Fibroblast of lung (primary cell): ENCODE measurements at regions not wholly inside any gene's neighbourhood (a gene's known extent, or its start where the extent isn't known, plus 50 kb on each side); places are given as distances from the start of the nearest gene placed in this dataset.
A peak's percentile ranks its signal among the peaks of the same experiment; 100 is the strongest.

Experiments used
- DNase-seq, 2 donors: peaks; one replicate each; pipeline versions ENCODE4 v3.0.0 to v3.0.0-alpha.2; 2010; ENCODE audit warnings: low read depth in 2 of 2
- H2AFZ ChIP-seq: 2 replicates; pipeline ENCODE4 v1.5.1; 2012; ENCODE audit warnings: low read length, control low read depth, inconsistent platforms
- H3K27ac ChIP-seq: 2 replicates; pipeline ENCODE4 v1.5.1; 2011; ENCODE audit warnings: low read length, control low read depth; ENCODE audit not compliant: insufficient read depth
- H3K27me3 ChIP-seq: 2 replicates; pipeline ENCODE4 v1.5.1; 2011; ENCODE audit warnings: mild to moderate bottlenecking, low read length; ENCODE audit not compliant: control insufficient read depth, insufficient read depth
- H3K36me3 ChIP-seq: 2 replicates; pipeline ENCODE4 v1.5.1; 2011; ENCODE audit warnings: low read length; ENCODE audit not compliant: control insufficient read depth, insufficient read depth
- H3K4me1 ChIP-seq: 2 replicates; pipeline ENCODE4 v1.5.1; 2011; ENCODE audit warnings: low read length; ENCODE audit not compliant: control insufficient read depth, insufficient read depth; ENCODE audit errors: extremely low read depth
- H3K4me2 ChIP-seq: 2 replicates; pipeline ENCODE4 v1.5.1; 2011; ENCODE audit warnings: low read length, control low read depth; ENCODE audit not compliant: insufficient read depth; ENCODE audit errors: extremely low read depth
- H3K4me3 ChIP-seq, 4 experiments: fragments of 200-600 bp in 1 of 4; sonication (generic) in 1 of 4; replicated peaks in 1 of 4; 2 replicates each; pipeline ENCODE4 v1.5.1; 2011 to 2016; ENCODE audit warnings: low read length in 4 of 4, low read depth in 3 of 4, mild to moderate bottlenecking in 3 of 4, control low read depth in 2 of 4, inconsistent platforms in 1 of 4, mixed read lengths in 1 of 4; ENCODE audit not compliant: insufficient read depth in 1 of 4; ENCODE audit errors: control extremely low read depth in 1 of 4
- H3K79me2 ChIP-seq: 2 replicates; pipeline ENCODE4 v1.5.1; 2012; ENCODE audit warnings: mild to moderate bottlenecking, low read length, inconsistent platforms; ENCODE audit not compliant: control insufficient read depth, insufficient read depth
- H3K9ac ChIP-seq: 2 replicates; pipeline ENCODE4 v1.5.1; 2011; ENCODE audit warnings: mild to moderate bottlenecking, low read length, control low read depth; ENCODE audit not compliant: insufficient read depth
- H3K9me3 ChIP-seq: 2 replicates; pipeline ENCODE4 v1.5.1; 2012; ENCODE audit warnings: low read depth, low read length; ENCODE audit not compliant: control insufficient read depth, insufficient read depth
- H4K20me1 ChIP-seq: 2 replicates; pipeline ENCODE4 v1.5.1; 2011; ENCODE audit warnings: low read length; ENCODE audit not compliant: control insufficient read depth, insufficient read depth; ENCODE audit errors: extremely low read depth
- CTCF ChIP-seq, 2 donors: IDR thresholded peaks in 1 of 2; conservative IDR thresholded peaks in 1 of 2; 1 replicate in 1 of 2; 2 replicates in 1 of 2; pipeline ENCODE4 v1.5.1; 2011 to 2012; ENCODE audit warnings: low read length in 2 of 2, control low read depth in 1 of 2, inconsistent platforms in 1 of 2, low read depth in 1 of 2, mild to moderate bottlenecking in 1 of 2
- EZH2 ChIP-seq: IDR thresholded peaks from 2 replicates; pipeline ENCODE4 v1.5.1; 2012; ENCODE audit warnings: low read length, control low read depth, mild to moderate bottlenecking; ENCODE audit errors: missing control alignments

- Histone ChIP-seq H3K79me2 (no peaks in the 10 kb centered on the region), H3K27me3 (no peaks in the 10 kb centered on the region), H3K4me2 (no peak overlapping the region), H3K9ac (no peak overlapping the region), H3K9me3 (no peaks in the 10 kb centered on the region), H4K20me1 (no peaks in the 10 kb centered on the region), H3K4me1 (peaks cover 2% of the 10 kb centered on the region), H3K4me3 (no peak overlapping the region), H3K36me3 (no peaks in the 10 kb centered on the region), H2AFZ (no peak overlapping the region), H3K27ac (no peak overlapping the region)
- DNase-seq: no peak
- TF ChIP-seq EZH2 (no peak), CTCF (conservative IDR thresholded peaks at IDR 0.05 in 1 of 2, IDR thresholded peaks at IDR 0.05 in 1 of 2; ENCODE audit: low read depth in 1 of 2, low read length in 2 of 2) (no peak)
Measured at GRCh38 chr4:19879330-19879729, 372.4 kb upstream of the SLIT2 start.

- no peak overlapping the region for H3K4me2 ChIP-seq
- H3K4me3 ChIP-seq: no peak overlapping the region
- no peak overlapping the region for H2AFZ ChIP-seq
- no peaks in the 10 kb centered on the region for H3K9me3 ChIP-seq
- H3K27ac ChIP-seq: no peak overlapping the region
- no peaks in the 10 kb centered on the region for H4K20me1 ChIP-seq
- H3K4me1 ChIP-seq: no peaks in the 10 kb centered on the region
- TF ChIP-seq EZH2: no peak
- TF ChIP-seq CTCF (conservative IDR thresholded peaks at IDR 0.05 in 1 of 2, IDR thresholded peaks at IDR 0.05 in 1 of 2; ENCODE audit: low read depth in 1 of 2, low read length in 2 of 2): no peak
- H3K27me3 ChIP-seq: no peaks in the 10 kb centered on the region
- H3K79me2 ChIP-seq: no peaks in the 10 kb centered on the region
- no peak overlapping the region for H3K9ac ChIP-seq
- no peak for DNase-seq
- H3K36me3 ChIP-seq: no peaks in the 10 kb centered on the region
Measured at GRCh38 chr4:19857991-19858390, 393.7 kb upstream of the SLIT2 start.

- H3K4me2 ChIP-seq: no peak overlapping the region
- no peak overlapping the region for H3K9ac ChIP-seq
- no peaks in the 10 kb centered on the region for H3K79me2 ChIP-seq
- H3K27me3 ChIP-seq: no peaks in the 10 kb centered on the region
- H4K20me1 ChIP-seq: no peaks in the 10 kb centered on the region
- no peaks in the 10 kb centered on the region for H3K9me3 ChIP-seq
- TF ChIP-seq CTCF (conservative IDR thresholded peaks at IDR 0.05 in 1 of 2, IDR thresholded peaks at IDR 0.05 in 1 of 2; ENCODE audit: low read depth in 1 of 2, low read length in 2 of 2) (no peak), EZH2 (no peak)
- H3K36me3 ChIP-seq: no peaks in the 10 kb centered on the region
- no peaks in the 10 kb centered on the region for H3K4me1 ChIP-seq
- H3K27ac ChIP-seq: no peak overlapping the region
- no peak overlapping the region for H3K4me3 ChIP-seq
- H2AFZ ChIP-seq: no peak overlapping the region
- DNase-seq: peak in 1 of 2 donors; percentile 32
Measured at GRCh38 chr4:19857380-19857779, 394.3 kb upstream of the SLIT2 start.
